Duodenal mucosa (tissue), 2 donors: ENCODE measurements at regions not wholly inside any gene's neighbourhood (a gene's known extent, or its start where the extent isn't known, plus 50 kb on each side); places are given as distances from the start of the nearest gene placed in this dataset.

ENCODE experiments used
- H3K27ac ChIP-seq: one replicate; pipeline ENCODE4 v1.7.0; 2013; ENCODE audit warnings: low read depth, low read length
- H3K27me3 ChIP-seq, 2 donors: one replicate each; pipeline ENCODE4 v1.7.0; 2013; ENCODE audit warnings: low read length in 2 of 2, control low read depth in 1 of 2; ENCODE audit not compliant: insufficient read depth in 2 of 2, control insufficient read depth in 1 of 2
- H3K36me3 ChIP-seq, 2 donors: one replicate each; pipeline ENCODE4 v1.7.0; 2013; ENCODE audit warnings: low read length in 2 of 2, control low read depth in 1 of 2; ENCODE audit not compliant: insufficient read depth in 2 of 2, control insufficient read depth in 1 of 2
- H3K4me1 ChIP-seq, 2 donors: one replicate each; pipeline ENCODE4 v1.7.0; 2013; ENCODE audit warnings: low read length in 2 of 2, control low read depth in 1 of 2; ENCODE audit not compliant: insufficient read depth in 2 of 2, control insufficient read depth in 1 of 2
- H3K4me3 ChIP-seq, 2 donors: one replicate each; pipeline ENCODE4 v1.7.0; 2013; ENCODE audit warnings: low read length in 2 of 2, low read depth in 1 of 2
- H3K9ac ChIP-seq, 2 donors: one replicate each; pipeline ENCODE4 v1.7.0; 2013; ENCODE audit warnings: low read length in 2 of 2, low read depth in 1 of 2
- H3K9me3 ChIP-seq, 2 donors: one replicate each; pipeline ENCODE4 v1.7.0; 2013; ENCODE audit warnings: low read length in 2 of 2, control low read depth in 1 of 2; ENCODE audit not compliant: control insufficient read depth in 1 of 2

DNA sequence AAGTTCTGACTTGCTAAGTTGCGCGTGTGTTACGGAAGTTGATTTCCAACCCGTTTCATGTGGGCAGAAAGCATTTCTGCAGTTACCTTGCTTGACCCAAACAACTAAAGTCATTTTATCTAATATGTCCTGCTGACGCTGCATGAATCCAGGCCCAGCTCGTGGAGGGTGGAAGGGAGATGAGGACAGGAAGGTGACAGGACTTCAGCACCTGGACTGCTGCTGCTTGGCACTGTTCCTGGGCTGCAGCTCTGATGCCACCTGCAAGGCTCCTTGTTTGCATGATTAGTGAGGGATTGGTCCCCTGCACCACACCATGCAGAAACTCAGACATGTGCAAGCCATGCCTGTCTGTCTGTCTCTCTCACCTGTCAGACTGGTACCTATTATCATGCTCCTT is 198.4 kb downstream of the PRDM2 start:
- no peak overlapping the region for H3K9ac ChIP-seq
- no peaks in the 10 kb centered on the region for H3K36me3 ChIP-seq
- no peak overlapping the region for H3K4me3 ChIP-seq
- H3K27me3 ChIP-seq = peaks cover 6 to 11% of the 10 kb centered on the region in 2 donors
- no peaks in the 10 kb centered on the region for H3K9me3 ChIP-seq
- peaks cover 4 to 22% of the 10 kb centered on the region in 2 donors for H3K4me1 ChIP-seq
- no peak overlapping the region for H3K27ac ChIP-seq

DNA sequence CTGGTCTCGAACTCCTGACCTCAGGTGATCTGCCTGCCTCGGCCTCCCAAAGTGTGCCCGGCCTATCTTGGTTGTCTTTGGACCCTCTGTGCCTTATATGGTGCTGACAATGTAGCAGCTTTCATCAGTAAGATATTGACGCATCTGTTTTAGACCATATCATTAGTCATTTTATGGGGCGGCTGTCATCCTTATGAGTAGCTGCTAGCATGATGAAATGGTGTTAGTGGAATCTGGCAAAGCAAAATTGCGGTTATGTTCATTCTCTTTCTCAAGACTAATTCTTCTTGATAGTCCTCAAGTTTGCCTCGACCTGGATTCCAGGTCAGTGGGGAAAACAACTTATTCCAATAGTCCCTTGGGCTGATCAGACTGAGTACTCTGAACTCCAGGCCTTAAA is 199.9 kb downstream of the PRDM2 start:
- peaks cover 4 to 9% of the 10 kb centered on the region in 2 donors for H3K4me1 ChIP-seq
- H3K36me3 ChIP-seq = no peaks in the 10 kb centered on the region
- H3K27me3 ChIP-seq = peaks cover 0 to 4% of the 10 kb centered on the region in 2 donors
- H3K4me3 ChIP-seq = no peak overlapping the region
- no peak overlapping the region for H3K9ac ChIP-seq
- H3K27ac ChIP-seq = no peak overlapping the region
- no peaks in the 10 kb centered on the region for H3K9me3 ChIP-seq

DNA sequence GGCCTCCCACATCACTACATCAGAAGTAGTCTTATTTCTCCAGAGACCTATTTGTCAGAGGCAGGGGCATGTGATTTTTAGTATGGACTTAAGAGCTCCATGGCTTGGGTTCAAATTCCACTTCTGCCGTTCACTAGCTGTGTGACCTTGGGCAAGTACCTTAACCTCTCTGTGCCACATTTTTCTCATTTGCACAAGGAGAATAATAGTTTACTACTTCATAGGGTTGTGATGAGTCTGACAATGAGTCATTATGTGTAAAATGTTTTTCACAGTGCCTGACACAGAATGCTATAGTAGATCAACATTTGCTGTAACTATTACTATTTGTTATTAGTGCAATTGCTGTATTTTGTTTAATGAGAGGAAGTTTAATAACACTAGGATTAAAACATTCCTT is 200.6 kb downstream of the PRDM2 start:
- Histone ChIP-seq H3K36me3 (no peaks in the 10 kb centered on the region), H3K4me3 (no peak overlapping the region), H3K4me1 (peaks cover 4 to 9% of the 10 kb centered on the region in 2 donors), H3K9ac (no peak overlapping the region), H3K9me3 (no peaks in the 10 kb centered on the region), H3K27ac (no peak overlapping the region), H3K27me3 (peaks cover 0 to 4% of the 10 kb centered on the region in 2 donors)

DNA sequence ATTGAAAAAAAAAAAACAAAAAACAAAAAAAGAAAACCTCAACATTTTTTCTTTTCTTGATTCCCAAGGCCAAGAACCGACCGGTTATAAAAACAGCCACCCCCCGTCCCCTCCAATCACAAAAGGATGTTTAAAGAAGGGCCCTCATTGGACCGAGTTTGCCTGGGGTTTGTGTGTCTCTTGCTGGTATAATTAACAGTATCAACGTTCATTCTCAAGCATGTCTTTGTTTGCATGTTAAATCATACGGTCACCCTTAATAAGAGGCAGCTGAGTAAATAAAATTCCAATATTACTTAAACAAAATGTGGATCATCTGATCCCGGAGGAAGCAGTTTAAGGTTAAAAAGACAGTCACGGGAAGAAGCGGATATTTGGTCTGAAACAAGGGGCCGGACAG is 201.1 kb downstream of the PRDM2 start:
- Histone ChIP-seq H3K27me3 (peaks cover 0 to 4% of the 10 kb centered on the region in 2 donors), H3K27ac (no peak overlapping the region), H3K4me3 (no peak overlapping the region)

DNA sequence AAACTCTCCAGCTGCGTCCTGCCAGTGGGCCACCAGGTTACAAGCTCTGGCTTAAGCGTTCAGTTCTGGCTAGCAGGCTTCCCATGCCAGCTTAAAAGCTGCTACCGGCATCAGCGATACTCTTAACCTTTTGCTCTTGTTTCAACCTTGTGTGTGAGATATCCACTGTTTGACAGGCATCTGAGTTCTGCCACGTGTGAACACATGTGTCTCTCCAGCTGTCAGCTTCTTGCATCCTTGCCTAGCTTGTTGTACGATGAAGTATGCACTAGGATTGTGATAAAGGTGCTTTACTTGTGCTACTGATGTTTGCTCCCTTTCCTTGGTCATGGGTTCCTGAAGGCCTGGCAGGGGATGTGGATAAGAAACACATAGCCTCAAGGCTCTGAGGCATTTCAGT is 201.6 kb downstream of the PRDM2 start:
- peaks cover 0 to 4% of the 10 kb centered on the region in 2 donors for H3K27me3 ChIP-seq
- no peaks in the 10 kb centered on the region for H3K36me3 ChIP-seq
- no peak overlapping the region for H3K9ac ChIP-seq
- H3K4me3 ChIP-seq = no peak overlapping the region
- no peak overlapping the region for H3K27ac ChIP-seq
- peaks cover 4 to 9% of the 10 kb centered on the region in 2 donors for H3K4me1 ChIP-seq
- H3K9me3 ChIP-seq = no peaks in the 10 kb centered on the region

More for the DNA sequence above, 201.1 kb downstream of the PRDM2 start:
- no peaks in the 10 kb centered on the region for H3K36me3 ChIP-seq
- peaks cover 4 to 9% of the 10 kb centered on the region in 2 donors for H3K4me1 ChIP-seq
- H3K9ac ChIP-seq = no peak overlapping the region
- no peaks in the 10 kb centered on the region for H3K9me3 ChIP-seq

DNA sequence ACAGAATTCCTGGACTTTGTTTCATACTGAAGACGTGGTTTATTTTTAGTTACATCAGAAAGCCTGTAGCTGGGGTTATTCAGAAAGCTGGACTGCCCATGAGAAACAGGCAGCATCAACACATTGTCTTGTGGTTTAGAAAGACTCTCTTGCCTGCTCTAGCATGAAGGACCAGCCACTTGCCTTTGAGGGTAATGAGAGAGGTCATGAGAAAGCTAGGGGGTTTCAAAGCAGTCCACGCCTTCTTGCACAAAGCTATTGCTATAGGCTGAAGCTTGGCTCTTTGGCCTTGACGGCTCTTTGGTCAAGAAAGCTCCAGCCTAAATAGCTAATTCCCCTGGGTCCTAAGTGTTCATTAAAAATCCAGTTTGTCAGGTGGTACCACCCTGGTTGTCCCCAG is 208.1 kb downstream of the PRDM2 start:
- no peaks in the 10 kb centered on the region for H3K27me3 ChIP-seq
- H3K4me1 ChIP-seq = peaks cover 0 to 5% of the 10 kb centered on the region in 2 donors
- no peak overlapping the region for H3K27ac ChIP-seq
- H3K36me3 ChIP-seq = no peaks in the 10 kb centered on the region
- no peak overlapping the region for H3K9ac ChIP-seq
- no peak overlapping the region for H3K4me3 ChIP-seq
- no peaks in the 10 kb centered on the region for H3K9me3 ChIP-seq

DNA sequence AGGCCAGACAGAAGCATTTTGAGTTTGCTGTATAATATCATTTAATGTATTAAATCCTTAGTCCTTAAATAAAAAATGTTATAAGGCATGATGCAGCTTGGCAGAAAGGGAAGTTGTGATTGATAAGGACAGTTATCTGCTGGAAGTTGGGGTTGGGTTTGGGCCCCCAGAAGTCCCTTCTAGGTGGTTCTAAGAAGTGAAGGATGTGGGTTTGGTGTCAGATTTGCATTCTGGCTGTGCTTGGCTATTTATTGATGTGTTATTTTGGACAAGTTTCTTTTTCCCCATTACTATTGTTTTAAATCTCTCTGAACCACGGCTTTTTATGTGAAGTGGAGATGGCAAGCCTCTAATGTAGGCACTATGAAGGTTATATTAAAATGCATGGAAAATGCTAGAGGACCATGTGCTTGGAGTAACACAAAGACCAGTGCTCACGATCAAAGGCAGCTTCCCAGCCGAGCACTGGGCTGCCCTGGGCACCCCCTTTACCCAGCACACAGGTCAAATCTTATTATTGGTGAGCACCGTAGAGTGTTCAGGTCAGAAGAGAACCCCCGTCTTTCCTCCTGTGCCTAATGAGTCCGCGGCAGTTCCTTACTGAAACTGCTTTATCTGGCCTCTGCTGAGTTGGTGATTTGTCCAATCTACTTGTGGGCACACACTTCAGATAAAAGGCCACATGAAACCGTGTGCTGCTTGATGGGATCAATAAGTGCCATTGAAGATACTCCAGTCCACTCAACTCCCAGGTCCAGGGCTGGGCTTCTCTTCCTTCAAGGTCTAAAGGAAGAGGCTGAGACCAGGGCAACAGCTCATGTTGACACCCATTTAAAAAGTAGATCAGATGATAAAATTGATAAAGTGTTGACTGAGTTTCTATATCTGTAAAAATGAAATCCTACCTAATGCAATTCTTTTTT is 212.0 kb downstream of the PRDM2 start:
- H3K4me1 ChIP-seq = peaks cover 0 to 5% of the 10 kb centered on the region in 2 donors
- H3K9ac ChIP-seq = no peak overlapping the region
- no peak overlapping the region for H3K4me3 ChIP-seq
- no peaks in the 10 kb centered on the region for H3K27me3 ChIP-seq
- H3K36me3 ChIP-seq = no peaks in the 10 kb centered on the region
- H3K27ac ChIP-seq = no peak overlapping the region
- no peaks in the 10 kb centered on the region for H3K9me3 ChIP-seq

DNA sequence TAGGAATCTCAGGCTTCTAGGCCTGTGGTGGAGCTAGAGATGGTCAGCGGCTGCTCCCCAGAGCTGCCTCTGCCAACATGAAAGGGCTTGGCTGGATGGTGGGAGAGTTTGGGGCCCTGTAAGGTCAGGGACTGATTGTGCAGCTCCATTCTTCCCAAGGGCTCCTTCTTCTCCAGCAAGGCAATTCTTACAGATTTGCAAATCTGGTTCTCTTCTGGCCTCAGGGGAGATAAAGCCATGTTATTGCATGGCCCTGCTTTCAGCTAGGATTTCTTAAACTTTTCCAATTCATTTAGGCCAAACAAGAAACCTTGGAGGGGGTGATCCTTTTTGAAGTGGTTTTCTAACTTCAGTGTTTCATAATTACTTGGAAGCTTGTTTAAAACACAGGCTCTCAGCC is 213.4 kb downstream of the PRDM2 start:
- no peak overlapping the region for H3K9ac ChIP-seq
- H3K4me1 ChIP-seq = no peaks in the 10 kb centered on the region
- no peak overlapping the region for H3K27ac ChIP-seq
- H3K4me3 ChIP-seq = no peak overlapping the region
- H3K36me3 ChIP-seq = no peaks in the 10 kb centered on the region
- no peaks in the 10 kb centered on the region for H3K27me3 ChIP-seq
- no peaks in the 10 kb centered on the region for H3K9me3 ChIP-seq

DNA sequence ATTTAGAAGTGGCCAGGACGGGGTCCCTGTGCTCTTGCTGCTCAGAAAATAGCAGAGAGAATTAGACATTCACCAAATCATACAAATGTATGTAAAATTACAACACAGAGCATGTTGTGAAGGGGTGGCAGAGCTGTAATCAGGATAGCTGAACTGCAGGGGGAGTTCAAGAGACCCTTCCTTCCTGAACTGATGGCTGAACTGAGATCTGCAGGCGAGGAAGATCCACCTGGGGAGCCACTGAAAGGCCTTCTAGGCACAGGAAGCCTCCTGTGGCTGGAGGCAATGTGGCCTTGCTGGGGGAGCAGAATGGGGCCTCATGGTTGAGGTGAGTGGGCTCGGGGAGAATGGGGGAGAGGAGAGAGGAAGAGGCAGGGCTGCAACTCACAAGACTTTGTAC is 216.5 kb downstream of the PRDM2 start:
- Histone ChIP-seq H3K9me3 (no peaks in the 10 kb centered on the region), H3K27me3 (no peaks in the 10 kb centered on the region), H3K9ac (no peak overlapping the region), H3K36me3 (no peaks in the 10 kb centered on the region), H3K4me3 (no peak overlapping the region), H3K27ac (no peak overlapping the region), H3K4me1 (peaks cover 0 to 4% of the 10 kb centered on the region in 2 donors)

DNA sequence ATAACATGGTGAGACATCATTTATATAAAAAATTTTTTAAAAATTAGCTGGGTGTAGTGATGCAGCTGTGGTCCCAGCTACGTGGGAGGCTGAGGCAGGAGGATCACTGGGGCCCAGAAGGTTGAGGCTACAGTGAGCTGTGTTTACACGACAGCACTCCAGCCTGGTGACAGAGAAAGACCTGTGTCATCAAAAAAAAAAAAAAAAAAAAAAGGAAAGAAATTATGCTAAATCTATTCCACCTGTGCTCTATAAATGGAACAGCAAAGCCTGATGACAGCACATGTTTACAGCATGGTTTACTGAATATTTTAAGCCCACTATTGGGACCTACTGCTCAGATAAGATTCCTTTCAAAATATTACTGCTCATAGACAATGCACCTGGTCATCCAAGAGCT is 217.6 kb downstream of the PRDM2 start:
- H3K36me3 ChIP-seq = no peaks in the 10 kb centered on the region
- H3K4me3 ChIP-seq = no peak overlapping the region
- no peak overlapping the region for H3K27ac ChIP-seq
- no peak overlapping the region for H3K9ac ChIP-seq
- no peaks in the 10 kb centered on the region for H3K9me3 ChIP-seq
- H3K27me3 ChIP-seq = no peaks in the 10 kb centered on the region
- peaks cover 4 to 13% of the 10 kb centered on the region in 2 donors for H3K4me1 ChIP-seq
